Endothelial cell of umbilical vein (primary cell): ENCODE measurements at regions not wholly inside any gene's neighbourhood (a gene's known extent, or its start where the extent isn't known, plus 50 kb on each side); places are given as distances from the start of the nearest gene placed in this dataset.

ENCODE experiments used
- BruUV-seq: library from RNA; stranded (reverse); fragments of 400-500 nt; replicated peaks from 2 replicates; lab custom pipeline; 2021; lab: Mats Ljungman, UMichigan
- CTCF ChIA-PET: fragments of 300-600, 350-600 bp; sonication (Branson Sonifier 250); formaldehyde crosslinking; loops from one replicate; lab custom pipeline; 2021; ENCODE audit warnings: antibody characterized with exemption, inconsistent platforms; lab: Charles Lee
- POLR2A ChIA-PET: fragments of 300-600, 350-600 bp; sonication (Branson Sonifier 250); formaldehyde crosslinking; loops from one replicate; lab custom pipeline; 2021; ENCODE audit warnings: antibody characterized with exemption, inconsistent platforms; lab: Charles Lee
- DNase-seq: peaks from one replicate; pipeline ENCODE4 v3.0.0-alpha.2; 2011; ENCODE audit warnings: low read depth, low spot score
- FAIRE-seq: peaks from 2 replicates; lab custom pipeline; 2011; peaks lifted over from hg19 to GRCh38; lab: Jason Lieb, UNC
- H2AFZ ChIP-seq: 2 replicates; pipeline ENCODE4 v1.6.0; 2012; ENCODE audit warnings: low read depth, low read length, control low read depth, inconsistent platforms
- H3K27ac ChIP-seq: 2 replicates; pipeline ENCODE4 v1.5.1; 2011; ENCODE audit warnings: low read depth, mild to moderate bottlenecking, control low read depth, low read length, moderate library complexity; ENCODE audit not compliant: insufficient read depth
- H3K27me3 ChIP-seq, 2 experiments: 2 replicates each; pipeline versions ENCODE4 v1.6.0 to v1.6.1; 2011; ENCODE audit warnings: low read length in 2 of 2, mixed read lengths in 1 of 2; ENCODE audit not compliant: control insufficient read depth in 2 of 2, insufficient read depth in 2 of 2
- H3K36me3 ChIP-seq, 2 experiments: 2 replicates in 1 of 2; 3 replicates in 1 of 2; pipeline ENCODE4 v1.5.1; 2011; ENCODE audit warnings: low read length in 2 of 2, mild to moderate bottlenecking in 1 of 2, moderate library complexity in 1 of 2; ENCODE audit not compliant: control insufficient read depth in 2 of 2, insufficient read depth in 2 of 2; ENCODE audit errors: extremely low read depth in 1 of 2
- H3K4me1 ChIP-seq: 3 replicates; pipeline ENCODE4 v1.5.1; 2011; ENCODE audit warnings: mild to moderate bottlenecking, low read length; ENCODE audit not compliant: control insufficient read depth, insufficient read depth; ENCODE audit errors: extremely low read depth
- H3K4me2 ChIP-seq: 2 replicates; pipeline ENCODE4 v1.6.1; 2011; ENCODE audit warnings: low read length, control low read depth, mixed read lengths; ENCODE audit not compliant: insufficient read depth
- H3K4me3 ChIP-seq, 3 experiments: fragments of 200-600 bp in 1 of 3; sonication (generic), shearing (Covaris generic) in 1 of 3; replicated peaks in 1 of 3; 2 replicates each; pipeline ENCODE4 v1.5.1; 2011 to 2016; ENCODE audit warnings: control low read depth in 3 of 3, low read length in 3 of 3, mild to moderate bottlenecking in 2 of 3, inconsistent platforms in 1 of 3, low read depth in 1 of 3, moderate library complexity in 1 of 3; ENCODE audit not compliant: insufficient read depth in 1 of 3
- H3K79me2 ChIP-seq: 2 replicates; pipeline ENCODE4 v1.6.0; 2012; ENCODE audit warnings: low read length, inconsistent platforms; ENCODE audit not compliant: control insufficient read depth, insufficient read depth
- H3K9ac ChIP-seq: replicated peaks from 2 replicates; pipeline ENCODE3; 2011; ENCODE audit warnings: low read length, control low read depth; ENCODE audit not compliant: insufficient read depth; ENCODE audit errors: extremely low read depth
- H3K9me1 ChIP-seq: replicated peaks from 3 replicates; pipeline ENCODE4 v1.6.0; 2011; ENCODE audit warnings: mild to moderate bottlenecking, low read length; ENCODE audit not compliant: control insufficient read depth, insufficient read depth; ENCODE audit errors: extremely low read depth
- H3K9me3 ChIP-seq: replicated peaks from 2 replicates; pipeline ENCODE4 v1.5.1; 2012; ENCODE audit warnings: low read length, inconsistent platforms; ENCODE audit not compliant: control insufficient read depth, insufficient read depth
- H4K20me1 ChIP-seq: replicated peaks from 2 replicates; pipeline ENCODE3; 2011; ENCODE audit warnings: mild to moderate bottlenecking, low read length; ENCODE audit not compliant: control insufficient read depth, insufficient read depth; ENCODE audit errors: extremely low read depth
- EZH2 ChIP-seq: IDR thresholded peaks from 2 replicates; pipeline ENCODE4 v1.6.1; 2012; ENCODE audit warnings: borderline replicate concordance, low read depth, mild to moderate bottlenecking, moderate library complexity, low read length, inconsistent platforms; ENCODE audit not compliant: severe bottlenecking
- FOS ChIP-seq: IDR thresholded peaks from 2 replicates; pipeline ENCODE4 v1.6.1; 2011; ENCODE audit warnings: mild to moderate bottlenecking, low read length, moderate library complexity, borderline replicate concordance; ENCODE audit not compliant: insufficient read depth
- GATA2 ChIP-seq: IDR thresholded peaks from 2 replicates; pipeline ENCODE4 v1.7.0; 2011; ENCODE audit warnings: low read depth, mild to moderate bottlenecking, moderate library complexity, mixed read lengths, low read length; ENCODE audit not compliant: insufficient read length, insufficient read depth
- JUN ChIP-seq: IDR thresholded peaks from 2 replicates; pipeline ENCODE4 v1.6.1; 2011; ENCODE audit warnings: borderline replicate concordance, low read depth; ENCODE audit not compliant: insufficient read length, insufficient read depth
- MYC ChIP-seq: IDR thresholded peaks from one replicate; pipeline ENCODE4 v1.6.1; 2011; ENCODE audit warnings: mild to moderate bottlenecking, low read depth, low read length
- POLR2A ChIP-seq: IDR thresholded peaks from 2 replicates; pipeline ENCODE4 v1.6.1; 2012; ENCODE audit warnings: low read depth, mild to moderate bottlenecking, control low read depth, low read length
- POLR2AphosphoS5 ChIP-seq: IDR thresholded peaks from 2 replicates; pipeline ENCODE4 v1.6.1; 2012; ENCODE audit warnings: low read depth, mild to moderate bottlenecking, control low read depth, low read length, moderate library complexity; ENCODE audit not compliant: insufficient read depth
- dilution Hi-C: fragments of 300-500 bp; cut with MboI; formaldehyde crosslinking; loops from one replicate; pipeline ENCODE4 v1.15.0; 2019; ENCODE audit warnings: low sequenced_read_pairs; ENCODE audit not compliant: extremely low pct_ligation_motif_present
- intact Hi-C: fragments of 100-400 bp; cut with micrococcal nuclease; formaldehyde crosslinking; loops from one replicate; pipeline ENCODE4 v1.10.0; 2022
- TF ChIP-seq, protein P1 (sequence below), 2 donors: IDR thresholded peaks; 1 replicate in 1 of 2; 2 replicates in 1 of 2; pipeline ENCODE4 v1.5.1; 2011; ENCODE audit warnings: low read length in 2 of 2, mild to moderate bottlenecking in 2 of 2, moderate library complexity in 2 of 2, control low read depth in 1 of 2, inconsistent platforms in 1 of 2, low read depth in 1 of 2; ENCODE audit not compliant: insufficient read depth in 1 of 2; ENCODE audit errors: extremely low read depth in 1 of 2
- TF ChIP-seq, protein P2 (sequence below): IDR thresholded peaks from 2 replicates; pipeline ENCODE4 v1.6.1; 2011; ENCODE audit not compliant: insufficient read depth, insufficient read length

DNA sequence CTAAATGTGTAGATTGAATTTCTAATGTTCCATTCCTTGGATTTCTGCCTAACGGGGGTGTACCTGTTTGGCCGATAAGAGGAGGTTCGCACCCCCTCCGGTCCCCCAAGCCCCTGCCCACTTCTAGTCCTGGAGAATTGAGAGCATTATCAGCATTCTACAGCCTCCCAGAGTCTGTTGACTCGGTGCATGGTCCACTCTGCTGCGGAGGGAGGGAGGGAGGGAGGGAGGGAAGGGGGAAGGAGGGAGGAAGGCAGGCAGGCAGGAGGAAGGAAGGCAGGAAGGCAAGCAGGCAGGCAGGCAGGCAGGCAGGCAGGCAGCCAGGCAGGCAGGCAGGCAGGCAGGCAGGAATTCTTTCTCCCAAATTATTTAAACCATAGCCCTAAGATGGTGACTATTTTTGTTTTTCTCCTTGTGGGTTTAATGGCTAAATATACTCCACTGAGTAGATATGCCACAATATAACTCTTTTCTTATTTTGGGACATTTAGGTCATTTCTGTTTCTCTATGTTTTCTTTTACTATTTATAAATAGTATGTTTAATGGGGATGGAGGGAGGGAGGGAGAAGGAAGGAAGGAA, 69.5 kb upstream of the CHST15 start:
- H3K9ac ChIP-seq = no peak overlapping the region
- H3K9me3 ChIP-seq = no peaks in the 10 kb centered on the region
- no peak overlapping the region for H3K27ac ChIP-seq
- ChIA-PET CTCF (interaction anchor here (0.8 kb wide), 1 partner anchor 168 kb away, joined by 3 read pairs; no protein-coding TSS in a partner anchor), POLR2A (no interaction called here)
- no peak for TF ChIP-seq POLR2AphosphoS5
- no peak for TF ChIP-seq JUN
- TF ChIP-seq GATA2 = no peak
- TF ChIP-seq MYC = no peak
- TF ChIP-seq FOS = no peak
- no peak for TF ChIP-seq EZH2
- TF ChIP-seq POLR2A = no peak
- TF ChIP-seq, protein P1, sequence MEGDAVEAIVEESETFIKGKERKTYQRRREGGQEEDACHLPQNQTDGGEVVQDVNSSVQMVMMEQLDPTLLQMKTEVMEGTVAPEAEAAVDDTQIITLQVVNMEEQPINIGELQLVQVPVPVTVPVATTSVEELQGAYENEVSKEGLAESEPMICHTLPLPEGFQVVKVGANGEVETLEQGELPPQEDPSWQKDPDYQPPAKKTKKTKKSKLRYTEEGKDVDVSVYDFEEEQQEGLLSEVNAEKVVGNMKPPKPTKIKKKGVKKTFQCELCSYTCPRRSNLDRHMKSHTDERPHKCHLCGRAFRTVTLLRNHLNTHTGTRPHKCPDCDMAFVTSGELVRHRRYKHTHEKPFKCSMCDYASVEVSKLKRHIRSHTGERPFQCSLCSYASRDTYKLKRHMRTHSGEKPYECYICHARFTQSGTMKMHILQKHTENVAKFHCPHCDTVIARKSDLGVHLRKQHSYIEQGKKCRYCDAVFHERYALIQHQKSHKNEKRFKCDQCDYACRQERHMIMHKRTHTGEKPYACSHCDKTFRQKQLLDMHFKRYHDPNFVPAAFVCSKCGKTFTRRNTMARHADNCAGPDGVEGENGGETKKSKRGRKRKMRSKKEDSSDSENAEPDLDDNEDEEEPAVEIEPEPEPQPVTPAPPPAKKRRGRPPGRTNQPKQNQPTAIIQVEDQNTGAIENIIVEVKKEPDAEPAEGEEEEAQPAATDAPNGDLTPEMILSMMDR (IDR thresholded peaks at IDR 0.05; ENCODE audit: extremely low read depth in 1 of 2, insufficient read depth in 1 of 2, low read depth in 1 of 2, low read length in 2 of 2) = no peak
- TF ChIP-seq, protein P2, sequence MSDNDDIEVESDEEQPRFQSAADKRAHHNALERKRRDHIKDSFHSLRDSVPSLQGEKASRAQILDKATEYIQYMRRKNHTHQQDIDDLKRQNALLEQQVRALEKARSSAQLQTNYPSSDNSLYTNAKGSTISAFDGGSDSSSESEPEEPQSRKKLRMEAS = no peak
- no peaks in the 10 kb centered on the region for H3K79me2 ChIP-seq
- intact Hi-C loops (no loop called here), dilution Hi-C loops (no loop called here)
- H3K9me1 ChIP-seq = no peaks in the 10 kb centered on the region
- H4K20me1 ChIP-seq = no peaks in the 10 kb centered on the region
- no peak overlapping the region for H3K4me2 ChIP-seq
- DNase-seq (no peak), FAIRE-seq (no peak)
- peaks cover 0 to 7% of the 10 kb centered on the region in 2 experiments for H3K27me3 ChIP-seq
- H3K4me3 ChIP-seq = no peak overlapping the region
- H3K4me1 ChIP-seq = no peaks in the 10 kb centered on the region
- no peak overlapping the region for H2AFZ ChIP-seq
- no TSS peak for BruUV-seq
- no peaks in the 10 kb centered on the region for H3K36me3 ChIP-seq
